ENCODE measurements at regions not wholly inside any gene's neighbourhood (a gene's known extent, or its start where the extent isn't known, plus 50 kb on each side); places are given as distances from the start of the nearest gene placed in this dataset.

DNA sequence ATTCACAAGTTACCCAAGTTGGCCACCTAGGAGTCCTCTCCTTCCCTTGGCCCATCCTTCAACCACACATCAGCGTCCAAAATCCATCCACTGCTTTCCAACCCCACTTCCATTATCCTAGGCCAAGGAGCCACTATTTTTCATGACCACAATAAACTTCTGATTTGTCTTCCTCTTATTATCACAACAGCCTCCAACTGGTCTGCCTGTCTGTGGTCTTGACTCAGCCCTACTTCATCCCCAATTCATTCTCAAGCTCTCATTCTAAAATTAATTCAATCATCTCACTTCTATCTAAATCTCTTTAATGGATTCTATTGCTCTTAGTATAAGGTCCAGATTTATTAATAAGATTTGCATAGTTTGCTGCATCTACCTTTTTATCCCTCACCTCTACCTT lies 189.0 kb upstream of the PRDM1 start:
- H3K9me3 ChIP-seq (ENCODE audit: low read length), result no peaks in the 10 kb centered on the region
- no peaks in the 10 kb centered on the region for H4K20me1 ChIP-seq (ENCODE audit: insufficient read depth, low read length)
- H3K27ac ChIP-seq (ENCODE audit: low read depth, low read length, poor library complexity, severe bottlenecking), result peak overlapping the region; percentile 78
- H3K9me2 ChIP-seq (ENCODE audit: insufficient read depth, low read length), result no peaks in the 10 kb centered on the region
- ChIA-PET CTCF (ENCODE audit: unreplicated experiment) (no interaction called here), POLR2A (interaction anchor here (1.0 to 4.8 kb wide), 4 partner anchors 13 to 95 kb away, joined by 3 to 22 read pairs (median 12); no protein-coding TSS in a partner anchor)
- H3K79me2 ChIP-seq (ENCODE audit: insufficient read depth, low read depth, low read length), result no peaks in the 10 kb centered on the region
- no TSS peak for BruUV-seq (replicated peaks)
- DNase-seq (ENCODE audit: low spot score), result no peak
- no peak for TF ChIP-seq EZH2phosphoT487 (IDR thresholded peaks at IDR 0.05; ENCODE audit: borderline replicate concordance, low read depth, low read length)
- TF ChIP-seq, protein P1, sequence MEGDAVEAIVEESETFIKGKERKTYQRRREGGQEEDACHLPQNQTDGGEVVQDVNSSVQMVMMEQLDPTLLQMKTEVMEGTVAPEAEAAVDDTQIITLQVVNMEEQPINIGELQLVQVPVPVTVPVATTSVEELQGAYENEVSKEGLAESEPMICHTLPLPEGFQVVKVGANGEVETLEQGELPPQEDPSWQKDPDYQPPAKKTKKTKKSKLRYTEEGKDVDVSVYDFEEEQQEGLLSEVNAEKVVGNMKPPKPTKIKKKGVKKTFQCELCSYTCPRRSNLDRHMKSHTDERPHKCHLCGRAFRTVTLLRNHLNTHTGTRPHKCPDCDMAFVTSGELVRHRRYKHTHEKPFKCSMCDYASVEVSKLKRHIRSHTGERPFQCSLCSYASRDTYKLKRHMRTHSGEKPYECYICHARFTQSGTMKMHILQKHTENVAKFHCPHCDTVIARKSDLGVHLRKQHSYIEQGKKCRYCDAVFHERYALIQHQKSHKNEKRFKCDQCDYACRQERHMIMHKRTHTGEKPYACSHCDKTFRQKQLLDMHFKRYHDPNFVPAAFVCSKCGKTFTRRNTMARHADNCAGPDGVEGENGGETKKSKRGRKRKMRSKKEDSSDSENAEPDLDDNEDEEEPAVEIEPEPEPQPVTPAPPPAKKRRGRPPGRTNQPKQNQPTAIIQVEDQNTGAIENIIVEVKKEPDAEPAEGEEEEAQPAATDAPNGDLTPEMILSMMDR (conservative IDR thresholded peaks at IDR 0.05; ENCODE audit: low read length), result no peak
- no peaks in the 10 kb centered on the region; the same call in 1 of the 2 replicates for H3K36me3 ChIP-seq (ENCODE audit: insufficient read depth, low read length)
- H3K4me2 ChIP-seq (ENCODE audit: low read length), result peak overlapping the region; percentile 59; the same call in 1 of the 2 replicates
- H3K4me3 ChIP-seq (ENCODE audit: low read depth, low read length, poor library complexity, severe bottlenecking), result no peak overlapping the region
- intact Hi-C loops (cut with micrococcal nuclease; ENCODE audit: unreplicated experiment), result loop anchor here (2.0 to 5.0 kb wide), 3 partner anchors 60 to 185 kb away; no protein-coding TSS in a partner anchor
- peaks cover 98% of the 10 kb centered on the region for H3K4me1 ChIP-seq (ENCODE audit: insufficient read depth, low read length, poor library complexity, severe bottlenecking)
- H2AFZ ChIP-seq (ENCODE audit: low read length), result peak overlapping the region; percentile 53; the same call in 1 of the 2 replicates

DNA sequence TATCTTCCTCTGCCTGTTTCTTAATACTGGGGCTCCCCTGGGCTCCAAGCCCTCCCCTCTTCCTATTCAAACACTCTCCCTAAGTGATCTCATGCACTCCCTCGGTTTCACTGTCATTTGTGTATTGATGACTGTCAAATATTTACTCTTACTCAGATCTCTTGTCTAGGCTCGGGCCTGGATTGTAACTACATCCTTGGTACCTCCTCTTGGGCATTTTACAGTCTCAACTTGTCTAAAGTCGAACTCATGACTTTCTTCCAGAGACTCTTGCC lies 189.4 kb upstream of the PRDM1 start:
- POLR2A ChIA-PET, result interaction anchor here (1.0 kb wide), 1 partner anchor 95 kb away, joined by 3 read pairs; no protein-coding TSS in a partner anchor
- CTCF ChIA-PET (ENCODE audit: unreplicated experiment), result no interaction called here
- intact Hi-C loops (cut with micrococcal nuclease; ENCODE audit: unreplicated experiment), result loop anchor here (2.0 to 5.0 kb wide), 3 partner anchors 59 to 186 kb away; no protein-coding TSS in a partner anchor

More for the DNA sequence above, 189.4 kb upstream of the PRDM1 start:
- H3K79me2 ChIP-seq (ENCODE audit: insufficient read depth, low read depth, low read length), result no peaks in the 10 kb centered on the region
- no peak overlapping the region for H3K4me3 ChIP-seq (ENCODE audit: low read depth, low read length, poor library complexity, severe bottlenecking)
- no peak for DNase-seq (ENCODE audit: low spot score)
- no peaks in the 10 kb centered on the region; the same call in 1 of the 2 replicates for H3K36me3 ChIP-seq (ENCODE audit: insufficient read depth, low read length)
- H3K27ac ChIP-seq (ENCODE audit: low read depth, low read length, poor library complexity, severe bottlenecking), result peak overlapping the region; percentile 78
- H4K20me1 ChIP-seq (ENCODE audit: insufficient read depth, low read length), result no peaks in the 10 kb centered on the region
- peak overlapping the region; percentile 53; the same call in 1 of the 2 replicates for H2AFZ ChIP-seq (ENCODE audit: low read length)
- H3K4me1 ChIP-seq (ENCODE audit: insufficient read depth, low read length, poor library complexity, severe bottlenecking), result peaks cover 98% of the 10 kb centered on the region
- H3K9me2 ChIP-seq (ENCODE audit: insufficient read depth, low read length), result no peaks in the 10 kb centered on the region
- no peak for TF ChIP-seq EZH2phosphoT487 (IDR thresholded peaks at IDR 0.05; ENCODE audit: borderline replicate concordance, low read depth, low read length)
- TF ChIP-seq, protein P1 (conservative IDR thresholded peaks at IDR 0.05; ENCODE audit: low read length), result no peak
- H3K4me2 ChIP-seq (ENCODE audit: low read length), result peak overlapping the region; percentile 59
- BruUV-seq (replicated peaks), result no TSS peak
- H3K9me3 ChIP-seq (ENCODE audit: low read length), result no peaks in the 10 kb centered on the region

All from OCI-LY7 (cell line).